ENCODE measurements at regions not wholly inside any gene's neighbourhood (a gene's known extent, or its start where the extent isn't known, plus 50 kb on each side); places are given as distances from the start of the nearest gene placed in this dataset.

- no peak overlapping the region for H3K18ac ChIP-seq (ENCODE audit: insufficient read length, low read depth, low read length)
- no peak overlapping the region for H4K5ac ChIP-seq (ENCODE audit: insufficient read length, low read depth, low read length)
- H2BK20ac ChIP-seq (ENCODE audit: low read depth, low read length, poor library complexity, severe bottlenecking), result no peak overlapping the region
- no peak overlapping the region for H3K56ac ChIP-seq (ENCODE audit: insufficient read length, low read depth, low read length)
- H3K79me1 ChIP-seq (ENCODE audit: insufficient read depth, low read depth, low read length, poor library complexity, severe bottlenecking), result no peaks in the 10 kb centered on the region
- H3K27me3 Mint-ChIP-seq (ENCODE audit: low read depth), result no peaks in the 10 kb centered on the region
- H2AK5ac ChIP-seq (ENCODE audit: insufficient read length, low read length), result no peak overlapping the region
- peaks cover 6 to 10% of the 10 kb centered on the region in 2 experiments; a peak in 3 of 4 replicates for H3K4me1 Mint-ChIP-seq
- H3K27ac Mint-ChIP-seq, result no peak overlapping the region
- H2BK5ac ChIP-seq (ENCODE audit: insufficient read length, low read length), result no peak overlapping the region
- H2AFZ ChIP-seq (ENCODE audit: low read length), result no peak overlapping the region
- H2BK120ac ChIP-seq (ENCODE audit: low read depth, low read length, poor library complexity, severe bottlenecking), result no peak overlapping the region
- no peaks in the 10 kb centered on the region for H4K20me1 ChIP-seq (ENCODE audit: control insufficient read depth, insufficient read depth, insufficient read length)
- no peaks in the 10 kb centered on the region for H3K4me1 ChIP-seq (ENCODE audit: insufficient read depth, low read length)
- no peak overlapping the region for H2BK15ac ChIP-seq (ENCODE audit: low read depth, low read length)
- no peak overlapping the region for H3K23ac ChIP-seq (ENCODE audit: insufficient read length, low read depth, low read length)
- DNase-seq, result no peak
- no peaks in the 10 kb centered on the region for H3K79me2 ChIP-seq (ENCODE audit: insufficient read depth, low read length)
- H3K14ac ChIP-seq (ENCODE audit: insufficient read depth, low read length), result no peak overlapping the region
- H3K9ac ChIP-seq (ENCODE audit: extremely low read depth, insufficient read length, low read length), result no peak overlapping the region
- no peaks in the 10 kb centered on the region for H3K27me3 ChIP-seq (ENCODE audit: insufficient read depth, low read length)
- H3K27ac ChIP-seq (ENCODE audit: insufficient read length, low read depth, low read length), result no peak overlapping the region
- no peak overlapping the region for H4K91ac ChIP-seq (ENCODE audit: insufficient read length, low read depth, low read length)
- H3K9me3 Mint-ChIP-seq, result no peaks in the 10 kb centered on the region
- H3K4me3 Mint-ChIP-seq, result no peak overlapping the region
- no peak overlapping the region for H3K4me2 ChIP-seq (ENCODE audit: insufficient read depth, insufficient read length, low read length)
- no peak overlapping the region for H2BK12ac ChIP-seq (ENCODE audit: insufficient read length, low read depth, low read length)
- no peak overlapping the region for H3K4ac ChIP-seq (ENCODE audit: low read depth, low read length)
- TF ChIP-seq CTCF (conservative IDR thresholded peaks at IDR 0.05), result no peak
- no peaks in the 10 kb centered on the region for H3K9me3 ChIP-seq (ENCODE audit: control insufficient read depth, low read depth, low read length)
- no peak overlapping the region for H4K8ac ChIP-seq (replicated peaks; ENCODE audit: insufficient read length, low read depth, low read length)
- WGBS (ENCODE audit: extremely low coverage, insufficient read length, low lambda C conversion rate), result no CpG with 5 or more reads among the region's 1 CpG
- no peak overlapping the region for H3T11ph ChIP-seq (ENCODE audit: low read length)
- H3K36me3 Mint-ChIP-seq (ENCODE audit: insufficient read depth in 1 of 3, low read depth in 3 of 3), result no peaks in the 10 kb centered on the region
- H3K23me2 ChIP-seq (ENCODE audit: insufficient read length, low read depth, low read length, poor library complexity, severe bottlenecking), result no peaks in the 10 kb centered on the region
Observed at GRCh38 chr11:106480581-106481190, 403.2 kb downstream of the AASDHPPT start.

All from H9 (cell line).